ENCODE measurements at regions not wholly inside any gene's neighbourhood (a gene's known extent, or its start where the extent isn't known, plus 50 kb on each side); places are given as distances from the start of the nearest gene placed in this dataset.

DNA sequence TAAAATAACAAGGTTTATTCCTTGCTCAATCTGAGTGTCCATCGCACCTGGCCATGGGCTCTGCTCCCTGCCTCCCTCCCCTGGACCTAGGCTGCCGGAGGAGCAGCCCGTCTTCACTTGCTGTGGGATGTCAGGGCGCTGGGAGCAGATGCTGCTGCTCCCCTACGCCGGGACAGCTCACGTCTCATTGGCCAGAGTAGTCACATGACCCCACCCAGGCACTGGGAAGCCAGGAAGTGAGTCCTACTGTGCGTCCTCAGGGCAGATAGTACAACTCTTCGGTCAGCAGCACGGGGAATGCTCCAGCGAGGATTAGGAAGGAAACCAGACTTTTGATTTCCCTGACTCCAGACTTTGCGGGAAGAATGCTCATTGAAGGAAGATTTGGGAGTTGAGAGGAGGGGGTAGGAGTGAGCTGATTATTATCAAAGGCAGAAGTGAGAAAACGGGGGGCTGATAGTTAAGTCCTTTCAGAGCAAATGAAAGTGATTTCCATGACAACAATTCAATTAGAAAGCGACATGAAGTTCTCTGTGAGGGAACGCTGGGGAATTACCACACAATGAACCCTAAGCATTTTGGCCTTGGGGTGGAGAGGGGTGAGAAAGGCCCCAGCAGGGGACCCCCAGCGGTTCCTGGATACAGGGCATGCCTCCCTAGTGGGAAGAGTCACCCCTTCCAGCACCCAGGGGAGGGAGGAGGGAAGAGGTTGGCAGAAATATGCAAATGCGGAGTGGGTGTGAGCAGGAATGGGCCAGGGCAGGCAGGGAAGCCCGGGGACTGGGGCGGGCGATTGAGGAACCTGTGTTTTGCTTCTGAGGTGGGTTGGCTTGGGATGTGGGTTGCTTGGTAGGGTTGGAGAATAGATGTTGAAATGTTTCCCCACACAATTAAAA lies 215.5 kb downstream of the AACS start (continued):
- TF ChIP-seq NANOG (IDR thresholded peaks at IDR 0.05; ENCODE audit: insufficient read depth, low read depth, low read length, poor library complexity, severe bottlenecking) (peak; percentile 33), KDM4A (IDR thresholded peaks at IDR 0.05; ENCODE audit: low read depth, low read length, severe bottlenecking) (peak; percentile 51), CBX8 (IDR thresholded peaks at IDR 0.05; ENCODE audit: borderline replicate concordance, low read depth, low read length) (no peak), ASH2L (IDR thresholded peaks at IDR 0.05; ENCODE audit: low read length) (peak; percentile 73), CHD2 (IDR thresholded peaks at IDR 0.05; ENCODE audit: low read length) (peak; percentile 57; the same call in 1 of the 2 replicates), SIN3A (conservative IDR thresholded peaks at IDR 0.05 in 1 of 2, IDR thresholded peaks at IDR 0.05 in 1 of 2; ENCODE audit: low read depth in 1 of 2, low read length in 2 of 2) (peak; percentile 66 to 81; a peak in 1 of 4 replicates), GABPA (IDR thresholded peaks at IDR 0.05; ENCODE audit: borderline replicate concordance, insufficient read depth, low read length) (no peak), TBP (IDR thresholded peaks at IDR 0.05; ENCODE audit: low read depth, low read length) (peak; percentile 47; the same call in 1 of the 2 replicates), RBBP5 (IDR thresholded peaks at IDR 0.05; ENCODE audit: borderline replicate concordance, low read depth, low read length) (peak; percentile 25; the same call in 1 of the 2 replicates), BCL11A (IDR thresholded peaks at IDR 0.05; ENCODE audit: low read depth in 2 of 2, low read length in 2 of 2) (no peak), EZH2 (IDR thresholded peaks at IDR 0.05; ENCODE audit: low read depth, low read length, severe bottlenecking) (no peak)
- TF ChIP-seq, protein P1, sequence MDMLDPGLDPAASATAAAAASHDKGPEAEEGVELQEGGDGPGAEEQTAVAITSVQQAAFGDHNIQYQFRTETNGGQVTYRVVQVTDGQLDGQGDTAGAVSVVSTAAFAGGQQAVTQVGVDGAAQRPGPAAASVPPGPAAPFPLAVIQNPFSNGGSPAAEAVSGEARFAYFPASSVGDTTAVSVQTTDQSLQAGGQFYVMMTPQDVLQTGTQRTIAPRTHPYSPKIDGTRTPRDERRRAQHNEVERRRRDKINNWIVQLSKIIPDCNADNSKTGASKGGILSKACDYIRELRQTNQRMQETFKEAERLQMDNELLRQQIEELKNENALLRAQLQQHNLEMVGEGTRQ (IDR thresholded peaks at IDR 0.05; ENCODE audit: low read length) = peak; percentile 88
- TF ChIP-seq, protein P2, sequence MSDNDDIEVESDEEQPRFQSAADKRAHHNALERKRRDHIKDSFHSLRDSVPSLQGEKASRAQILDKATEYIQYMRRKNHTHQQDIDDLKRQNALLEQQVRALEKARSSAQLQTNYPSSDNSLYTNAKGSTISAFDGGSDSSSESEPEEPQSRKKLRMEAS (IDR thresholded peaks at IDR 0.05) = peak; percentile 64
